HUES6 (cell line): ENCODE measurements at regions not wholly inside any gene's neighbourhood (a gene's known extent, or its start where the extent isn't known, plus 50 kb on each side); places are given as distances from the start of the nearest gene placed in this dataset.

Experiments
- H3K27ac ChIP-seq: 2 replicates; pipeline ENCODE4 v1.7.0; 2013; ENCODE audit warnings: low read depth, mild to moderate bottlenecking, low read length, inconsistent platforms
- H3K27me3 ChIP-seq: 2 replicates; pipeline ENCODE4 v1.6.1; 2013; ENCODE audit warnings: low read length; ENCODE audit not compliant: control insufficient read depth, insufficient read depth
- H3K36me3 ChIP-seq: 2 replicates; pipeline ENCODE4 v1.6.1; 2013; ENCODE audit warnings: low read length; ENCODE audit not compliant: control insufficient read depth, insufficient read depth
- H3K4me1 ChIP-seq: 2 replicates; pipeline ENCODE4 v1.6.1; 2013; ENCODE audit warnings: low read length; ENCODE audit not compliant: control insufficient read depth, insufficient read depth
- H3K4me3 ChIP-seq: 2 replicates; pipeline ENCODE4 v1.5.1; 2013; ENCODE audit warnings: low read depth, low read length
- H3K9ac ChIP-seq: one replicate; pipeline ENCODE4 v1.6.1; 2013; ENCODE audit warnings: mild to moderate bottlenecking, low read length
- H3K9me3 ChIP-seq: 2 replicates; pipeline ENCODE4 v1.6.1; 2013; ENCODE audit warnings: low read depth, low read length; ENCODE audit not compliant: control insufficient read depth, insufficient read depth

- Histone ChIP-seq H3K4me3 (no peak overlapping the region), H3K27ac (no peak overlapping the region), H3K27me3 (no peaks in the 10 kb centered on the region), H3K36me3 (no peaks in the 10 kb centered on the region), H3K9ac (no peak overlapping the region), H3K4me1 (no peaks in the 10 kb centered on the region), H3K9me3 (peaks cover 4% of the 10 kb centered on the region; the same call in 1 of the 2 replicates)
These were observed 70.1 kb upstream of the TMLHE start for GRCh38 chrX:155682834-155683233.

DNA sequence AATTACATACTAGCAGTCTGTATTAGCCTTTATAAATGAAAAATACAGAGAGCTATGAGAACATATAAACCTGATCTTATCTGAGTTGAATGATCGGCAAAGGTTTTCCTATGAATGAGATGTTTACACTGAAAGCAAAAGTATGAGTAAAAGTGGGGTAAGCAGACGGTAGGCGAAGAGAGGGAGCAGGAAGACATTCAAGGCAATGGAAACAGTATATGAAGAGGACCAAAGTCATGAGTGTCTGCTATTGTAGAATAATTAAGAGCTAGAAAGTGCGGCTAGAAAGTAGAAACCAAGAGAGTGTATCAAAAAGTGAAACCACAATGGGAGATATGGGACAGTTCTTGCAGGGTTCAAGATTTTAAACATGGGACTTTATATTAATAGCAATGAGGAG is 67.0 kb upstream of the TMLHE start:
- Histone ChIP-seq H3K9me3 (peaks cover 7% of the 10 kb centered on the region; the same call in 1 of the 2 replicates), H3K27ac (no peak overlapping the region), H3K4me1 (no peaks in the 10 kb centered on the region), H3K36me3 (no peaks in the 10 kb centered on the region), H3K27me3 (no peaks in the 10 kb centered on the region), H3K9ac (no peak overlapping the region), H3K4me3 (no peak overlapping the region)

GRCh38 chrX:155673338-155673737 is 60.6 kb upstream of the TMLHE start:
- H3K9ac ChIP-seq = no peak overlapping the region

DNA sequence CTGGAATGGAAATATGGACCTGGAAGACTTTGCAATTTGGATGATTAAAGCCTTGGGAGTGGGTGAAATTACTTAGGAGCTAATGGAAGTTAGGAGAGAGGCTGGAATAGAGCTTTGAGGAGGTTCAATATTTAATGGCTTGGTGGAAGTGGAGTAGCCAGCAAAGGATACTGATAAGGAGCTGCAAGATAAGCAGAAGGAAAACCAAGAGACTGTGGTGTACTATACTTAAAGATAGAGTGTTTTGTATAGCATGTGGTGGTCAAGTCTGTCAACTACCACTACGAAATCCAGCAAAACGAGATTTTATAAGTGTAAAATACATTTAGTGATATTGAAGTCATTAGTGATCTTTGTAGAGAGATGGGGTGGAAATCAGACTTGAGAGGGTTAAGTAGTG is 54.0 kb upstream of the TMLHE start:
- Histone ChIP-seq H3K9me3 (peaks cover 8% of the 10 kb centered on the region; the same call in 1 of the 2 replicates), H3K4me1 (no peaks in the 10 kb centered on the region), H3K27me3 (no peaks in the 10 kb centered on the region), H3K27ac (no peak overlapping the region), H3K9ac (no peak overlapping the region), H3K36me3 (no peaks in the 10 kb centered on the region), H3K4me3 (no peak overlapping the region)

More at GRCh38 chrX:155673338-155673737, 60.6 kb upstream of the TMLHE start:
- peaks cover 3% of the 10 kb centered on the region; the same call in 1 of the 2 replicates for H3K9me3 ChIP-seq
- H3K27me3 ChIP-seq = no peaks in the 10 kb centered on the region
- H3K27ac ChIP-seq = no peak overlapping the region
- no peak overlapping the region for H3K4me3 ChIP-seq
- H3K4me1 ChIP-seq = no peaks in the 10 kb centered on the region
- no peaks in the 10 kb centered on the region for H3K36me3 ChIP-seq
